ENCODE measurements at regions not wholly inside any gene's neighbourhood (a gene's known extent, or its start where the extent isn't known, plus 50 kb on each side); places are given as distances from the start of the nearest gene placed in this dataset.

- no peak overlapping the region for H3K4me3 ChIP-seq
- no peaks in the 10 kb centered on the region for H3K27me3 ChIP-seq (replicated peaks; ENCODE audit: insufficient read depth)
- no peaks in the 10 kb centered on the region for H3K9me3 ChIP-seq (ENCODE audit: low read depth)
- H3F3A ChIP-seq (ENCODE audit: insufficient read depth): no peaks in the 10 kb centered on the region
- H3K9me2 ChIP-seq (ENCODE audit: insufficient read depth): no peaks in the 10 kb centered on the region
- no peak overlapping the region for H2AFZ ChIP-seq
- H3K4me2 ChIP-seq (ENCODE audit: unreplicated experiment): no peak overlapping the region
- no peaks in the 10 kb centered on the region for H4K20me1 ChIP-seq (ENCODE audit: insufficient read depth)
- no peak for TF ChIP-seq EZH2phosphoT487 (IDR thresholded peaks at IDR 0.05; ENCODE audit: insufficient read depth, low read depth)
- no peak for TF ChIP-seq EZH2 (IDR thresholded peaks at IDR 0.05; ENCODE audit: insufficient read depth, poor library complexity, severe bottlenecking)
- WGBS, 2 experiments (ENCODE audit: low coverage in 1 of 2, low lambda C conversion rate in 2 of 2, missing lambda C conversion rate in 2 of 2): 52 to 65% methylated on average over 2 of the region's 2 CpGs
- no peak overlapping the region for H3K9ac ChIP-seq
- H3K36me3 ChIP-seq (ENCODE audit: low read depth): no peaks in the 10 kb centered on the region
- no peaks in the 10 kb centered on the region for H3K4me1 ChIP-seq (ENCODE audit: insufficient read depth)
- H3K79me2 ChIP-seq (ENCODE audit: insufficient read depth): no peaks in the 10 kb centered on the region
- DNase-seq: no peak
- in situ Hi-C loops (cut with MboI): no loop called here
- no peak overlapping the region for H3K27ac ChIP-seq
These were observed 358.5 kb upstream of the DAB1 start for GRCh38 chr1:57782357-57782756.

GRCh38 chr1:57772580-57773195 lies 348.8 kb upstream of the DAB1 start:
- Histone ChIP-seq H3K27ac (no peak overlapping the region), H3K9me3 (ENCODE audit: low read depth) (no peaks in the 10 kb centered on the region), H3F3A (ENCODE audit: insufficient read depth) (no peaks in the 10 kb centered on the region), H3K4me3 (no peak overlapping the region), H3K27me3 (replicated peaks; ENCODE audit: insufficient read depth) (no peaks in the 10 kb centered on the region), H3K4me2 (ENCODE audit: unreplicated experiment) (no peak overlapping the region), H4K20me1 (ENCODE audit: insufficient read depth) (no peaks in the 10 kb centered on the region), H3K9me2 (ENCODE audit: insufficient read depth) (no peaks in the 10 kb centered on the region), H3K9ac (no peak overlapping the region), H2AFZ (no peak overlapping the region), H3K4me1 (ENCODE audit: insufficient read depth) (no peaks in the 10 kb centered on the region), H3K36me3 (ENCODE audit: low read depth) (no peaks in the 10 kb centered on the region), H3K79me2 (ENCODE audit: insufficient read depth) (no peaks in the 10 kb centered on the region)
- 0% methylated on average over 1 of the region's 1 CpG for WGBS, 2 experiments (ENCODE audit: low coverage in 1 of 2, low lambda C conversion rate in 2 of 2, missing lambda C conversion rate in 2 of 2)
- no peak for DNase-seq
- TF ChIP-seq EZH2phosphoT487 (IDR thresholded peaks at IDR 0.05; ENCODE audit: insufficient read depth, low read depth) (no peak), EZH2 (IDR thresholded peaks at IDR 0.05; ENCODE audit: insufficient read depth, poor library complexity, severe bottlenecking) (no peak)
- in situ Hi-C loops (cut with MboI): no loop called here

- H3K4me3 ChIP-seq: no peak overlapping the region
- no peaks in the 10 kb centered on the region for H3K9me2 ChIP-seq (ENCODE audit: insufficient read depth)
- H3K27me3 ChIP-seq (replicated peaks; ENCODE audit: insufficient read depth): no peaks in the 10 kb centered on the region
- no peaks in the 10 kb centered on the region for H3F3A ChIP-seq (ENCODE audit: insufficient read depth)
- no peaks in the 10 kb centered on the region for H3K9me3 ChIP-seq (ENCODE audit: low read depth)
- no peak overlapping the region for H3K9ac ChIP-seq
- no peaks in the 10 kb centered on the region for H3K36me3 ChIP-seq (ENCODE audit: low read depth)
- H4K20me1 ChIP-seq (ENCODE audit: insufficient read depth): no peaks in the 10 kb centered on the region
- H2AFZ ChIP-seq: no peak overlapping the region
- H3K4me1 ChIP-seq (ENCODE audit: insufficient read depth): no peaks in the 10 kb centered on the region
- WGBS, 2 experiments (ENCODE audit: low coverage in 1 of 2, low lambda C conversion rate in 2 of 2, missing lambda C conversion rate in 2 of 2): 60 to 63% methylated on average over 4 of the region's 4 CpGs
- no peak overlapping the region for H3K4me2 ChIP-seq (ENCODE audit: unreplicated experiment)
- in situ Hi-C loops (cut with MboI): no loop called here
- no peak overlapping the region for H3K27ac ChIP-seq
- TF ChIP-seq EZH2phosphoT487 (IDR thresholded peaks at IDR 0.05; ENCODE audit: insufficient read depth, low read depth) (no peak), EZH2 (IDR thresholded peaks at IDR 0.05; ENCODE audit: insufficient read depth, poor library complexity, severe bottlenecking) (no peak)
- peak; percentile 29 for DNase-seq
- H3K79me2 ChIP-seq (ENCODE audit: insufficient read depth): no peaks in the 10 kb centered on the region
These were observed 346.9 kb upstream of the DAB1 start for GRCh38 chr1:57770772-57771171.

- Histone ChIP-seq H3K4me3 (no peak overlapping the region), H2AFZ (no peak overlapping the region), H3K4me1 (ENCODE audit: insufficient read depth) (no peaks in the 10 kb centered on the region), H3K9ac (no peak overlapping the region), H3F3A (ENCODE audit: insufficient read depth) (no peaks in the 10 kb centered on the region), H3K27me3 (replicated peaks; ENCODE audit: insufficient read depth) (no peaks in the 10 kb centered on the region), H3K36me3 (ENCODE audit: low read depth) (no peaks in the 10 kb centered on the region), H3K4me2 (ENCODE audit: unreplicated experiment) (no peak overlapping the region), H3K27ac (no peak overlapping the region), H3K79me2 (ENCODE audit: insufficient read depth) (no peaks in the 10 kb centered on the region), H4K20me1 (ENCODE audit: insufficient read depth) (no peaks in the 10 kb centered on the region), H3K9me2 (ENCODE audit: insufficient read depth) (no peaks in the 10 kb centered on the region), H3K9me3 (ENCODE audit: low read depth) (no peaks in the 10 kb centered on the region)
- no peak for TF ChIP-seq EZH2phosphoT487 (IDR thresholded peaks at IDR 0.05; ENCODE audit: insufficient read depth, low read depth)
- no peak for TF ChIP-seq EZH2 (IDR thresholded peaks at IDR 0.05; ENCODE audit: insufficient read depth, poor library complexity, severe bottlenecking)
- in situ Hi-C loops (cut with MboI): no loop called here
- DNase-seq: no peak
- 5 to 39% methylated on average over 1 of the region's 1 CpG for WGBS, 2 experiments (ENCODE audit: low coverage in 1 of 2, low lambda C conversion rate in 2 of 2, missing lambda C conversion rate in 2 of 2)
These were observed 346.4 kb upstream of the DAB1 start for GRCh38 chr1:57770236-57770635.

DNA sequence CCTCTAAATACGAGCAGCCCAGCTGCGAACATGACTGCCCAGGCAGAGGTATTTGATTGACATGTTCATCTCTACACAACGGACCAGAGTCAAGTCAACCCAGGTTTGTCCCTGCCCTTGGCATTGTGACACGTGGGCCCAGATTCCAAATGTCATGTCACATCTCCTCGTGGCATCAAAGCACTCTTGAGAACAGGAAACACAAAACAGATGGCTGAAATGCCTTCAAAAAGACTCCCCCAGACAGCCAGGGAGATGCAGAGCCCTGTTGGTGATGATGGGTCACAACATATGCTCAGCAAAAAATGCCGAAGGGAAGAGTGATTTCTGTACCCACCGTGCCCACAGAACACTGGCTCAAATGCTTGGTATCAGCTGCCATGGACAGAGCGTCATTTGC lies 337.8 kb upstream of the DAB1 start:
- in situ Hi-C loops (cut with MboI): no loop called here
- H3K4me2 ChIP-seq (ENCODE audit: unreplicated experiment): no peak overlapping the region
- H3K36me3 ChIP-seq (ENCODE audit: low read depth): no peaks in the 10 kb centered on the region
- no peaks in the 10 kb centered on the region for H3K9me2 ChIP-seq (ENCODE audit: insufficient read depth)
- no peaks in the 10 kb centered on the region for H4K20me1 ChIP-seq (ENCODE audit: insufficient read depth)
- no peaks in the 10 kb centered on the region for H3F3A ChIP-seq (ENCODE audit: insufficient read depth)
- no peaks in the 10 kb centered on the region for H3K4me1 ChIP-seq (ENCODE audit: insufficient read depth)
- no peak overlapping the region for H3K27ac ChIP-seq
- no peak overlapping the region for H3K9ac ChIP-seq
- TF ChIP-seq EZH2 (IDR thresholded peaks at IDR 0.05; ENCODE audit: insufficient read depth, poor library complexity, severe bottlenecking): no peak
- no peak for TF ChIP-seq EZH2phosphoT487 (IDR thresholded peaks at IDR 0.05; ENCODE audit: insufficient read depth, low read depth)
- no peak overlapping the region for H3K4me3 ChIP-seq
- no peaks in the 10 kb centered on the region for H3K9me3 ChIP-seq (ENCODE audit: low read depth)
- WGBS, 2 experiments (ENCODE audit: low coverage in 1 of 2, low lambda C conversion rate in 2 of 2, missing lambda C conversion rate in 2 of 2): 5 to 7% methylated on average over 8 of the region's 8 CpGs
- no peak overlapping the region for H2AFZ ChIP-seq
- H3K79me2 ChIP-seq (ENCODE audit: insufficient read depth): no peaks in the 10 kb centered on the region
- DNase-seq: no peak
- H3K27me3 ChIP-seq (replicated peaks; ENCODE audit: insufficient read depth): no peaks in the 10 kb centered on the region
